GM21737 (cell line): ENCODE measurements at regions not wholly inside any gene's neighbourhood (a gene's known extent, or its start where the extent isn't known, plus 50 kb on each side); places are given as distances from the start of the nearest gene placed in this dataset.

Experiments used
- ATAC-seq: cut with Tn5 transposase; IDR thresholded peaks from one replicate; pipeline ENCODE4 v1.9.1; 2021; ENCODE audit warnings: mild to moderate bottlenecking, moderate library complexity; ENCODE audit not compliant: unreplicated experiment

- ATAC-seq = no peak
Measured at GRCh38 chr7:159269745-159270144, 125.1 kb upstream of the VIPR2 start.

DNA sequence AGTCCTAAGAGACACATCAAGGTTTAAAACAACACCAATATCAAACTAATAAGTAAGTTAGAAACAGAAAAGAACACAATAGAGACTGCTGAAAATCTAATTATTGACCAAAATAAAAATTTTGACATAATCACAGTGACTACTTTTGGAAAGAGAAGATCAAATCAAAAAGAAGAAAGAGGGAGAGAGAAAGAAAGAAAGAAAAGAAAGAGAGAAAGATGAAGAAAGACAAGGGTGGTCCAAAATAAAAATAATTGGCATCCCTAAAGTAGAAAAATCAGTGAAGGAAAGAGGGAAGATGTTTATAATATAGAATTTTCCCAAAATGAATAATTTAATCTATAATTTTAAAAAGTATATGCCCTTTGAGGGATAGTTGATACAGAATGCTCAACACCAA, 118.8 kb upstream of the VIPR2 start:
- no peak for ATAC-seq

DNA sequence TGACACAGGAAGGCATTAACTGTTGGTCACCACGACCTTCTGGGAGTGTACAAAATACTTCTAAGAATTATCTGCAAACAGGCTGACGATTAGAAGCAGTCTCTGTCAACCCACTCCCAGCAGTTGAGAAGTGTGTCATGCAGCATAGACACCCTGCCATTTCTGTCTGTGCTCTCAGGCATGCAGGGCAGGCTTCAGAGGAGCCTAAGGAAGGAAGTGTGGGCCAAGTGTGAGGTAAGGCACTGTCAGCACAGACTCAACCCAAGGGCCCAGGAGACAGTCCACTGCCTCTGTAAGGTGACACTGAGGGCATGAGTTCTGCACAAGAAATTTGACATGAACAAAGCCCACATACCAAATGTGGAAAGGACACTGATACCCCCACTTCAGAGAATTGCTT, 109.0 kb upstream of the VIPR2 start:
- ATAC-seq = no peak

GRCh38 chr7:159250471-159250870, 105.8 kb upstream of the VIPR2 start:
- no peak for ATAC-seq

DNA sequence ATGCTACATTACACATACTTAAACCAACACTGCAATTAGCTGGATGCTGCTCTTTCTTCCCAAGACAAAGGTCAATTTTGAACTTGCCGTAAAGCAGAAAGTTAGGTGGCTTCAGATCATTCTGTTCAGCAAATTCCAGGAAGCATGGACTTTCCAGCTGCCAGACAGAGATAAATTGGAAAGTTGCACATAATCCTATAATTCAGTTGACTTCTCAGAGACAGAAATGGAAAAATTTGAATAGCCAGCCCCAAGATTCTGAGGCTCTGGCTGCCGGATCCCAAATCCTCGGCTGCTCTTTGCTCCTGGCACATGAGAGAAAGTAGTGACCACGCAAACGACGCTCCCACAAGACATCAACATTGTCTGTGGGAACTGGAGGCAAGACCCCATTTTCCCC, 105.0 kb upstream of the VIPR2 start:
- ATAC-seq = no peak

- ATAC-seq = no peak
Measured at GRCh38 chr7:159247910-159248309, 103.2 kb upstream of the VIPR2 start.

- ATAC-seq = no peak
Measured at GRCh38 chr7:159246702-159247480, 102.2 kb upstream of the VIPR2 start.

DNA sequence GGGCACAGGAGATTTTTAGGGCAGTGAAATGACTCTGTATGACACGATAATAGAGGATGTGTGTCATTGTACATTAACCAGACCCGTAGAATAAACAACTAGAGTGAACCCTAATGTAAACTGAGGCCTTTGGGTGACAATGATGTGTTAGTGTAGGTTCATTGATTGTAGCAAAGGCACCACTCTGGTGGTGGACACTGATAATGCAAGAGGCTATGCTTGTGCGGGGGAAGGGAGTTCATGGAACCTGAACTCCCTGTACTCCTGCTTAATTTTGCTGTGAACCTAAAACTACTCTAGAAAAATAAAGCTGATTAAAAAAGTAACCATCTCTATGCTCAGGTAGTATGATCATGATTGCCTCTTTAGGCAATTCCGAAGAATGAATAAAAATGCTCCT, 96.3 kb upstream of the VIPR2 start:
- ATAC-seq = no peak

DNA sequence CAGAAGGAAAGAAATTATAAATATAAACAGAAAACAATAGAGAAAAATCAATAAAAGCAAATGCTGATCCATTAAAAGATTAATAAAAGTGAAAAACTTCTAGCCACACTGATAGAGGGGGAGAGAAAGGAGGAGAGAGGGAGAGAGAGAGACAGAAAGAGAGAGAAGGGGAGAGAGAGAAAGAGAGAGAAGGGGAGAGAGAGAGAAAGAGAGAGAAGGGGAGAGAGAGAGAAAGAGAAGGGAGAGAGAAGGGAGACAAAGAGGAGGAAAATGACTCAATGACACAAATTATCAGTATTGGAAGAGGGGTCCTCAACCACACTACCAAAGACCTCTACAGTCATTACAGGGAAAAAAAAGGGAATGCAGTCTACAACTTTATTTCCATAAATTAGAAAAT, 94.4 kb upstream of the VIPR2 start:
- ATAC-seq = no peak

DNA sequence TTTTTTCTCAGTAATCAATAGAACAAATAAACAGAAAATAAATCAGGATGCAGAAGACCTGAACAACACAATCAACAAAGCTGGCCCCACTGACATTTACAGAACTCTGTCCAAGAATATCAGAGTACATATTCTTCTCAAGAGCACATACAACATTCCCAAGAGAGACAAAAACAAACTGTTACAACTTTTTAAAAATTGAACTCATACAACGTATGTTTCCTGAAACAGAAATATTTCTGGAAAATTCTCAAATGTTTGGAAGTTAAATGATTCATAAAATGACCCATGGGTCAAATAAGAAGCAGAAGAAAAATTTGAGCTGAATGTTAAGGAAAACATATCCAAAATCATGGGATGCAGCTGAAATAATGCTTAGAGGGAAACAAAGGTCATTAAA, 93.9 kb upstream of the VIPR2 start:
- no peak for ATAC-seq

DNA sequence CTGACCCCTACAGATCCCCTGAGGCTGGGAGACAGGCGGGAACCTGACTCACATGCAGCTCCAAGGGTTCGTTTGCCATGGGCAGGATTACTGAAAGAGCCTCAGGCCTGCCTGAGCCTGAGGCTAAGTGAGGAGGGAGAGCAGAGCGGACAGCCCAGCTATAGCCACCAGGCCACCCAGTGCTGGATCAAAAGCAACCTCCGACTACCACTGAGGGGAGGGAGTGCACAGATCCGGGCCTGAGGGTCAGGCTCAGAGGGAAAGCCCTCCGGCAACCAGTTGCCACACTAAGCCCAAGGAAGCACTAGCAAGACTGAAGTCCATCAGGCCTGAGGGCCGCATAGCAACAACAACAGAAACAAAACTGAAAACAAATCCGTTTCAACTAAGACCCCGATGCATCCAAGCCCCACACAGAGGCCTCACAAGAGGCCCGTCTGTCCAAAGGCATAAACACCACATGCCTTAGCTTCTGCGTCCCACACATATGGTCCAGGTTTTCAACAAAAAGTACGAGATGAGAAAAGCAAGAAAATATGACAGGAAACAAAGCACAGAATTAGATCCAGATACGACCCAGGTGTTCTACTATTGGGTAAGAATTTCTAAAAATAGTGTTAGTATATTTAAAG, 92.5 kb upstream of the VIPR2 start:
- ATAC-seq = no peak

GRCh38 chr7:159231017-159231416, 86.3 kb upstream of the VIPR2 start:
- ATAC-seq = no peak

DNA sequence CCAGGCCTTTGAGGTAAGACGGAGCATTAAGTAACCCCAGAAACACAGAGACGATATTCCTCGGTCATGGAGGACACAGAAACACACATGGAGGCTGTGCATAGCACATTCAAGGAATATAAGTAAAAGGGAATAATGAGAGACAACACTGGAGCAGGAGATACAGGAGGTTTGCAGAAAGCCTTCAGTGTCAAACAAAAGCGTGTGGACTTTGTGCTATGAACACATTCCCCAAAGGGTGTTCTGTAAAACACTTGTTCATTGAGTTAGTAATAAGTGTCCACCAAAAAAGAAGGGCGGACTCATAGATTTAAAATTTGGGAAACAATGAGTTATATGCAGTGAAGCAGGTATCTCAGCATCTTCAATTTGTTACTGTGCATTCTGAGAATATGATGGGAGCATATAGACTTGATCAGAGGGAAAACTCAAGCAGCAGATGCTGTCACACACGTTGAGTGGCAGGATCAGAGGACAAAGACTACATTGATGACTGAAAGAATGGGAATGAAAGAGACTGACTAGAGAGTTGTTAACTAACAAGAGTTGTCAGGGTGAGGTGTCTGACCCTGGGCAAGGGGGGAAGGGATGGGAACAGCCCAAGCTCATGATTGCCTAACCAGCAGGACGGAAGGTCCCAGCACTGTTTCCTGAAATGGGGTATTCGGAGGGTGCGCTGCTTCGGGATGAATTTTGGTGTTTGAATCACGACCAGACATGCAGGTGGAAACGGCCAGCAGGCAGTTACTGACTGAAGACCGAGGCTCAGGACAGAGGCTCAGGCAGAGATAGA, 85.2 kb upstream of the VIPR2 start:
- ATAC-seq = no peak

DNA sequence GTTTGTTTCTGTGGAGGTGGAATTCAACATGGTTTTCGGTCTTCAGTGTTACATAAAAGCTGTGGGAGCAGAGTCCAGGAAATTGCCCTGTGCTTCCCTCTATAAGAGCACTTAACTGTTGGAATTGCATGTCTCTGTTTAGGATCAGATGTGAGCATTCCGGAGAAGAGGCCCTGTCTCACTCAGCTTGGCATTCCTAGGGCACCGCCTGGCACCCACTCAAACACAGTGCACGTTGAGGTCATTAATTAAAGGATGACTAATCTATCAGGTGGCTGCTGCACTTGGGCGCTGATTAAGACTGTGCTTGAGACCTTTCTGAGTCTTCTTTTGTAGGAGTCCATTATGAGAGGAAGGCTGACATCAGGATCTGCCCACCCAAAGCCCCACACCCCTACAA, 82.8 kb upstream of the VIPR2 start:
- ATAC-seq = no peak

DNA sequence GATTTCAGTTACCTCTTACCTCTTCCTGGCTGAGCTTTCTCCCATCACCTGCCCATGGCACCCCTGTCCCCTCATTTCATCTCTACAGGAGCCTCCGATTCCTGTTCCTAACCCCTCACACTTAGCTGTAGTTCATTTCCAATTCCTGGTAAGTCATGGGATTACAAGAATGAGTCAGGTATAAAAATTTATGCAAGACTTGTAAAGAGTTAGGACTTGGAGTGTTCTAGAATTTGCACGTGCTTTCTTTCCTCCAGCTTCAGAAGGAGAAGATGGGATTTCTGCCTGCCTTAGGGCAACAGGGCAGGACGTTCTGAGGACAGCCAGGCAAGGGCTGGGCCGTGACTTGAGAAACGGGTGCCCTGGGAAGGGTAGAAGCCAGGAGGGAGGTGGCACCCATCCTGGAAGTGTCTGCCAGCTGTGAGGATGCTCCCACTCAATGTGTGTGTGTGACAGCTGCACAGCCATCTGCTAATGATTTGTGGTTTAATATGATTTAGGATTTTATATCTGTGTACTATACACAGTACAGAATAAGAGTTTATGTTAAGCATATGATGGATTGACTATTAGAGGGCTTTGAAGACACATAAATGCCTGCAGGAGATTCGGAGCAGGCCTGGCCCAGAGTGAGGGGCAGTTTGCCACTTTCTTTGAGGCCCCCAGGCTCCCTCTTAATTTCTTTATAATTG, 81.5 kb upstream of the VIPR2 start:
- no peak for ATAC-seq

- no peak for ATAC-seq
Measured at GRCh38 chr7:159218607-159219006, 73.9 kb upstream of the VIPR2 start.

DNA sequence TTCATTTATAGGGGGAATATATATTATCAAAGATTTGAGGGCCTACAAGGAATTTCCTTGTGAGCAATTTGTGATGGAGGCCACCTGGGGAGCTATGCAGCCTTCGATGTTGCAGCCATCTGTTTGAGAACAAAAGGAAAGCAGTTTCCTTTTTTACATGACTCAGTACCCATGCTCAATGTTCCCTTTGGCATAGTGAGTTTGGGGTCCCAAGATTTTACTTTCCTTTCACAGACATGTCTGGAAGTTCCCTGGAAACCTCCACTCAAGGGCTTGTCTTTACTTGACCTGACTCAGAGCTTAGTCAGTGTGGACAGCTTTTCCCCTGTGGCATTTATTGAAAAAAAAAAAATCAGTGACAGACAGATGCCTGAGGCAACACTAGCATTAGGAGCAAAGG, 73.5 kb upstream of the VIPR2 start:
- ATAC-seq = no peak

DNA sequence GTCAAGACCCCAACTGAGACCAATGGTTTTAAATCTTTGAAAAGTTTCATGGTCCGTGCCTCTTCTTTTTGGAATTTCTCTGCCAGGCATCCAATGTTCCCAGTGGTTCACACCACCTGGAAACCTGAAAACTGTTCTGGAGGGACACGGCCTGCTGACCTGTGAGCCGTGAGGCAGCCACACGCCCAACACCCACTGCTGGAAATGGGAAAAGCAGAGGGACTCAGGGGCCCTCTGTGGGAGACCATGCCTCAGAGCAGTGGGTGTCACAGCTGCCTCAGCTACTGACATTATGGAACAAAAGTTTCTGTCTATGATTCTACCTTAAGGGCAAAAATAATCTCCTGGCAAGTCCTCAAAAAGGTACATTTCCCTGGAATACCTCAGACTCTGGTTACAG, 70.4 kb upstream of the VIPR2 start:
- no peak for ATAC-seq

GRCh38 chr7:159213253-159213652, 68.6 kb upstream of the VIPR2 start:
- ATAC-seq = no peak

DNA sequence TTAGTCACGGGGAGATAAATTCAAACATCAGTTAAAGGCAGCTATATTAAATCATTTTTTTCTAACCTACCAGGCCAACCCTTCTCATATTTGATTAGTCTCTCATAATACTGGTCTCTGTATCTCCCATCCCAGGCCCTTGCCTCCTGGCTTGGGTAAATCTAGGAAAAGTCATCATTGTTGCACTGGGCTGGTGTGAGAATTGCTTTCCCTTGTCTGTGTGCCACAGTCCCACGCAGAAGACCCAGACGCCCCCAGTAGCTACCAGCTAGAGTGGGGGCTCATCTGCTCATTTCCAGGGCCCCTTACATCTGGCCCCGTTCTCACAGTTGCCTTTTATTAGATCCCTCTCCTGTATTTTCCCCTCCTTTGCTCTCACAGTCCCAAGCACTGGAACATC, 67.6 kb upstream of the VIPR2 start:
- no peak for ATAC-seq

- no peak for ATAC-seq
Measured at GRCh38 chr7:159211540-159212182, 67.0 kb upstream of the VIPR2 start.
